ENCODE measurements at regions not wholly inside any gene's neighbourhood (a gene's known extent, or its start where the extent isn't known, plus 50 kb on each side); places are given as distances from the start of the nearest gene placed in this dataset.

GRCh38 chr3:177777699-177778098 lies 580.4 kb upstream of the TBL1XR1 start (continued):
- TF ChIP-seq, protein P1, sequence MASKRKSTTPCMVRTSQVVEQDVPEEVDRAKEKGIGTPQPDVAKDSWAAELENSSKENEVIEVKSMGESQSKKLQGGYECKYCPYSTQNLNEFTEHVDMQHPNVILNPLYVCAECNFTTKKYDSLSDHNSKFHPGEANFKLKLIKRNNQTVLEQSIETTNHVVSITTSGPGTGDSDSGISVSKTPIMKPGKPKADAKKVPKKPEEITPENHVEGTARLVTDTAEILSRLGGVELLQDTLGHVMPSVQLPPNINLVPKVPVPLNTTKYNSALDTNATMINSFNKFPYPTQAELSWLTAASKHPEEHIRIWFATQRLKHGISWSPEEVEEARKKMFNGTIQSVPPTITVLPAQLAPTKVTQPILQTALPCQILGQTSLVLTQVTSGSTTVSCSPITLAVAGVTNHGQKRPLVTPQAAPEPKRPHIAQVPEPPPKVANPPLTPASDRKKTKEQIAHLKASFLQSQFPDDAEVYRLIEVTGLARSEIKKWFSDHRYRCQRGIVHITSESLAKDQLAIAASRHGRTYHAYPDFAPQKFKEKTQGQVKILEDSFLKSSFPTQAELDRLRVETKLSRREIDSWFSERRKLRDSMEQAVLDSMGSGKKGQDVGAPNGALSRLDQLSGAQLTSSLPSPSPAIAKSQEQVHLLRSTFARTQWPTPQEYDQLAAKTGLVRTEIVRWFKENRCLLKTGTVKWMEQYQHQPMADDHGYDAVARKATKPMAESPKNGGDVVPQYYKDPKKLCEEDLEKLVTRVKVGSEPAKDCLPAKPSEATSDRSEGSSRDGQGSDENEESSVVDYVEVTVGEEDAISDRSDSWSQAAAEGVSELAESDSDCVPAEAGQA (IDR thresholded peaks at IDR 0.05; ENCODE audit: low read depth), result no peak
- TF ChIP-seq, protein P1 (CRISPR knock-in tag; IDR thresholded peaks at IDR 0.05; ENCODE audit: borderline replicate concordance), result no peak
- TF ChIP-seq SOX6 (IDR thresholded peaks at IDR 0.05), result no peak
- peak; percentile 29; the same call in 1 of the 2 replicates for TF ChIP-seq SOX6 (CRISPR knock-in tag; IDR thresholded peaks at IDR 0.05)
- no peak for TF ChIP-seq ZNF772 (CRISPR knock-in tag; IDR thresholded peaks at IDR 0.05)
- TF ChIP-seq CBX5 (CRISPR knock-in tag; IDR thresholded peaks at IDR 0.05; ENCODE audit: borderline replicate concordance), result no peak
- no peak for TF ChIP-seq CHCHD3 (CRISPR knock-in tag; IDR thresholded peaks at IDR 0.05)
- TF ChIP-seq WIZ (CRISPR knock-in tag; IDR thresholded peaks at IDR 0.05), result no peak
- no peak for TF ChIP-seq ERF (CRISPR knock-in tag; IDR thresholded peaks at IDR 0.05)
- TF ChIP-seq, protein P2, sequence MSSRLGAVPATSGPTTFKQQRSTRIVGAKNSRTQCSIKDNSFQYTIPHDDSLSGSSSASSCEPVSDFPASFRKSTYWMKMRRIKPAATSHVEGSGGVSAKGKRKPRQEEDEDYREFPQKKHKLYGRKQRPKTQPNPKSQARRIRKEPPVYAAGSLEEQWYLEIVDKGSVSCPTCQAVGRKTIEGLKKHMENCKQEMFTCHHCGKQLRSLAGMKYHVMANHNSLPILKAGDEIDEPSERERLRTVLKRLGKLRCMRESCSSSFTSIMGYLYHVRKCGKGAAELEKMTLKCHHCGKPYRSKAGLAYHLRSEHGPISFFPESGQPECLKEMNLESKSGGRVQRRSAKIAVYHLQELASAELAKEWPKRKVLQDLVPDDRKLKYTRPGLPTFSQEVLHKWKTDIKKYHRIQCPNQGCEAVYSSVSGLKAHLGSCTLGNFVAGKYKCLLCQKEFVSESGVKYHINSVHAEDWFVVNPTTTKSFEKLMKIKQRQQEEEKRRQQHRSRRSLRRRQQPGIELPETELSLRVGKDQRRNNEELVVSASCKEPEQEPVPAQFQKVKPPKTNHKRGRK (CRISPR knock-in tag; IDR thresholded peaks at IDR 0.05), result no peak
- TF ChIP-seq NFE2L1 (CRISPR knock-in tag; IDR thresholded peaks at IDR 0.05; ENCODE audit: borderline replicate concordance), result no peak
- 0 out of 2 replicates have a peak, but pooled peaks have one; percentile 41 for TF ChIP-seq ZMYM4 (CRISPR knock-in tag; IDR thresholded peaks at IDR 0.05)
- no peak for TF ChIP-seq ATRX (CRISPR knock-in tag; IDR thresholded peaks at IDR 0.05; ENCODE audit: borderline replicate concordance)
- no peak for TF ChIP-seq ZSCAN29 (CRISPR knock-in tag; conservative IDR thresholded peaks at IDR 0.05)
- no peak for TF ChIP-seq KMT2B (CRISPR knock-in tag; IDR thresholded peaks at IDR 0.05)
- peak; percentile 30 for TF ChIP-seq XRCC5 (optimal IDR thresholded peaks at IDR 0.05; ENCODE audit: low read length)
- TF ChIP-seq ARID5B (CRISPR knock-in tag; IDR thresholded peaks at IDR 0.05), result 0 out of 2 replicates have a peak, but pooled peaks have one; percentile 17
- no peak for TF ChIP-seq MNT (IDR thresholded peaks at IDR 0.05)
- no peak for TF ChIP-seq ZNF746 (CRISPR knock-in tag; IDR thresholded peaks at IDR 0.05)
- no peak for TF ChIP-seq ZNF788 (CRISPR knock-in tag; IDR thresholded peaks at IDR 0.05; ENCODE audit: borderline replicate concordance)
